IMR-90 (cell line): ENCODE measurements at regions not wholly inside any gene's neighbourhood (a gene's known extent, or its start where the extent isn't known, plus 50 kb on each side); places are given as distances from the start of the nearest gene placed in this dataset.

Experiments used
- BHLHE40 ChIP-seq: fragments of 150-350 bp; IDR thresholded peaks from 2 replicates; pipeline ENCODE4 v1.6.1; 2016; ENCODE audit warnings: mild to moderate bottlenecking, low read depth, low read length
- CEBPB ChIP-seq: IDR thresholded peaks from 2 replicates; pipeline ENCODE4 v1.6.1; 2012; ENCODE audit warnings: low read depth, low read length, improper control_type of control experiment
- CHD1 ChIP-seq: IDR thresholded peaks from 2 replicates; pipeline ENCODE4 v1.6.1; 2012; ENCODE audit warnings: low read depth, low read length, improper control_type of control experiment
- CTCF ChIP-seq: conservative IDR thresholded peaks from 2 replicates; pipeline ENCODE4 v1.5.1; 2012; ENCODE audit warnings: mild to moderate bottlenecking, low read depth, low read length, improper control_type of control experiment
- MAFK ChIP-seq: IDR thresholded peaks from 2 replicates; pipeline ENCODE4 v1.6.1; 2012; ENCODE audit warnings: low read depth, low read length, improper control_type of control experiment
- MXI1 ChIP-seq: IDR thresholded peaks from 2 replicates; pipeline ENCODE4 v1.6.1; 2012; ENCODE audit warnings: low read depth, mild to moderate bottlenecking, low read length, moderate library complexity, borderline replicate concordance
- POLR2A ChIP-seq: IDR thresholded peaks from 2 replicates; pipeline ENCODE4 v1.6.1; 2012; ENCODE audit warnings: mild to moderate bottlenecking, low read depth, low read length
- RAD21 ChIP-seq: IDR thresholded peaks from 2 replicates; pipeline ENCODE4 v1.6.1; 2012; ENCODE audit warnings: low read length, improper control_type of control experiment
- RCOR1 ChIP-seq: IDR thresholded peaks from 2 replicates; pipeline ENCODE4 v1.6.1; 2012; ENCODE audit warnings: mild to moderate bottlenecking, low read length, improper control_type of control experiment; ENCODE audit not compliant: insufficient replicate concordance
- USF2 ChIP-seq: fragments of 150-350 bp; IDR thresholded peaks from 2 replicates; pipeline ENCODE4 v1.6.1; 2017; ENCODE audit warnings: mild to moderate bottlenecking, antibody characterized with exemption, low read length, low read depth

DNA sequence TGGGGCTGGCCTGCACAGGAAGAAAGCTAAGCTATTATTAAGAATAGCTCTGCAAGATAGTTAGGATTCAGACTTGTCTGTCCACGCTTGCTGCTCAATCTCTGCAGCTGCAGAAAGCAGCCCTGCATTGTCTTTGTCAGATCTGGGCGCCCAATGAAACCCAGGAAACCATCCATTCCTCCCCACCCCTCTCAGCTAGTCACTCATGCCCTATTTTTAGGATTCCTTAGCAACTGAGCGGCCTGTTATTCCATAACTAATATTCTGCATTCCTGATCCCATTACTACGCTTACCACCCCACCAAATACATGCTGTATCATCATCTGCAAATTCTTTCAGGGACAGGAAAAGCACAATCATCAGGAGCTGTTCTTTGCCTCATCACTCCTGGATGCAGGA, 52.9 kb upstream of the APC start:
- no peak for TF ChIP-seq CTCF
- peak; percentile 65 for TF ChIP-seq MAFK
- TF ChIP-seq CHD1, result no peak
- no peak for TF ChIP-seq RAD21
- TF ChIP-seq CEBPB, result no peak
- no peak for TF ChIP-seq MXI1
- TF ChIP-seq POLR2A, result no peak
- no peak for TF ChIP-seq USF2
- no peak for TF ChIP-seq RCOR1
- TF ChIP-seq BHLHE40, result no peak
